ENCODE measurements at regions not wholly inside any gene's neighbourhood (a gene's known extent, or its start where the extent isn't known, plus 50 kb on each side); places are given as distances from the start of the nearest gene placed in this dataset.

DNA sequence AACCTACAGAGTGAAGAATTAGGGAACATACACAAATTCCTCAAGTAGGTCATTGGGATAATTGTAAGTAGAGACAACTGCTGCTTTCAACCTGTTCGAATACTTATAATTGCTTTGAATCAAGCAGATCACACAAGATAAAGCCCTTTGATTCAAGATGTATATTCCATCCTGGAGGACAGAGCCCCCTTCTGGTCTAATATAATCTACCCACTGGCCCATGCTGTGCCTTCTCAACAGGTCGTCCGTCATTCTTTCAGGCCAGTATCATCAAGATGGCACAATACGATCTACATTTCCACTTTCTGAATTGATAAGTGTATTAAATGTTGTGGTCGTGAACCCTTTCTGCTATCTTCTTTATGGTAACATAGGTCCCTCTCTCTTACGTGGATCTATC lies 387.0 kb upstream of the CDH19 start:
- Histone ChIP-seq H3K27ac (no peak overlapping the region), H3K4me1 (no peaks in the 10 kb centered on the region), H3K27me3 (no peaks in the 10 kb centered on the region), H3K9me3 (no peaks in the 10 kb centered on the region), H3K4me3 (no peak overlapping the region), H3K36me3 (no peaks in the 10 kb centered on the region)
- TF ChIP-seq, protein P1, sequence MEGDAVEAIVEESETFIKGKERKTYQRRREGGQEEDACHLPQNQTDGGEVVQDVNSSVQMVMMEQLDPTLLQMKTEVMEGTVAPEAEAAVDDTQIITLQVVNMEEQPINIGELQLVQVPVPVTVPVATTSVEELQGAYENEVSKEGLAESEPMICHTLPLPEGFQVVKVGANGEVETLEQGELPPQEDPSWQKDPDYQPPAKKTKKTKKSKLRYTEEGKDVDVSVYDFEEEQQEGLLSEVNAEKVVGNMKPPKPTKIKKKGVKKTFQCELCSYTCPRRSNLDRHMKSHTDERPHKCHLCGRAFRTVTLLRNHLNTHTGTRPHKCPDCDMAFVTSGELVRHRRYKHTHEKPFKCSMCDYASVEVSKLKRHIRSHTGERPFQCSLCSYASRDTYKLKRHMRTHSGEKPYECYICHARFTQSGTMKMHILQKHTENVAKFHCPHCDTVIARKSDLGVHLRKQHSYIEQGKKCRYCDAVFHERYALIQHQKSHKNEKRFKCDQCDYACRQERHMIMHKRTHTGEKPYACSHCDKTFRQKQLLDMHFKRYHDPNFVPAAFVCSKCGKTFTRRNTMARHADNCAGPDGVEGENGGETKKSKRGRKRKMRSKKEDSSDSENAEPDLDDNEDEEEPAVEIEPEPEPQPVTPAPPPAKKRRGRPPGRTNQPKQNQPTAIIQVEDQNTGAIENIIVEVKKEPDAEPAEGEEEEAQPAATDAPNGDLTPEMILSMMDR (IDR thresholded peaks at IDR 0.05), result no peak
- no peak for DNase-seq (ENCODE audit: low spot score)

DNA sequence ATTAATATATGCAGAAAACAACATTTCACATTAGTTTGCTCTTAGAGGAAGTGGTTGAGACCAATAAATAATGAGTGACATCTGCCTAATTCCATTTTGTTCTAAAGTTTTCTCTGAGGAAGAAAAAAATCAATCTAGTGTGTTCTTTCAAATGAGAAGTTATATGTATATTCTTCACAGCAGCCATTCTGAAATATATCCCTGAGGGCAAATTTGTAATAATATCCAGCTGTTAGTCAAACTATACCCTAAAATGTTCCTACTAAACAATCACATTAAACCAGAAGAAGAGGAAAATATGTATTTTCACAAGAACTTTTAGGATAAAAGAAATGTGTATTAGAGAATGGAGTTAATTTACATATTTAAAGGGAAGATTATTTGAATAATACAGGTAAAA lies 375.1 kb upstream of the CDH19 start:
- H3K36me3 ChIP-seq, result no peaks in the 10 kb centered on the region
- TF ChIP-seq, protein P1 (IDR thresholded peaks at IDR 0.05), result no peak
- no peaks in the 10 kb centered on the region for H3K4me1 ChIP-seq
- H3K9me3 ChIP-seq, result no peaks in the 10 kb centered on the region
- no peaks in the 10 kb centered on the region for H3K27me3 ChIP-seq
- no peak overlapping the region for H3K4me3 ChIP-seq
- H3K27ac ChIP-seq, result no peak overlapping the region
- no peak for DNase-seq (ENCODE audit: low spot score)

DNA sequence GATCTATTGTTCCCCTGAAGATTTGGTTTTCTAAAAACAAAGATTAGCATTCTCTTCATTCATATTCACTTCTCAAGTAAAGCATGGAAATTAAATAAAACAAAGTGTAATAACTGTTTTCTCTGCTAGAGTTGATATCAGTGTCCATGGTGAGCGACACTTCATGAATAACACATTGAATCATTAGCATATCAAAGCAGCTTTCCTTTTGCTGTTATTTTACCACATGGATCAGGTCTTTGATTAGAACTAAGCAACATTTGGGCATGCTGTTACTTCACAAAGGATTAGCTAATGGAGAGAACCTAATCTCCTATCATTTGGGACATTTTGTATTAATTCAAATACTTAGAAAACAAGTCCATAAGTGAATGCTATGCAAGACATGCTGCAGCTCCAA lies 368.8 kb upstream of the CDH19 start:
- Histone ChIP-seq H3K4me1 (no peaks in the 10 kb centered on the region), H3K27ac (no peak overlapping the region), H3K36me3 (no peaks in the 10 kb centered on the region), H3K4me3 (no peak overlapping the region), H3K9me3 (no peaks in the 10 kb centered on the region), H3K27me3 (no peaks in the 10 kb centered on the region)
- DNase-seq (ENCODE audit: low spot score), result no peak
- TF ChIP-seq, protein P1 (IDR thresholded peaks at IDR 0.05), result no peak

DNA sequence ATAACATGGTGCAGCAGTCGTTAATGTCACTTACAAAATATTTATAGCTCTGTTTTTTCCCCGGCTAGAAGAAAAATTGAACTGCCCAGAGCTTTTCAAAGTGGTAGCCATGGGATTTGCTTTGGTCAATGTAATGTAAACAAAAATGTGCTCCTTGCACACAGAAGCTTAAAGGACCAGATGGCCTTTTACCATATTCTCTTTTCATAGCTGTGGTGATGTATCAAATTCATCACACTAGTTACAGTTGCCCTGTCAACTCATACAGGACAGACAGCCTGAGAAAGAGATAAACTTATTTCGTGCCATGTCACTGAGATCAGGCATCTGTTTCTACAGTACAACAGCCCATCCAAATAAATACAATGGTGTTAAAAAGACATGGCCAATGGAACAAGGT lies 368.1 kb upstream of the CDH19 start:
- TF ChIP-seq, protein P1 (IDR thresholded peaks at IDR 0.05), result no peak
- Histone ChIP-seq H3K9me3 (no peaks in the 10 kb centered on the region), H3K4me3 (no peak overlapping the region), H3K27ac (no peak overlapping the region), H3K4me1 (no peaks in the 10 kb centered on the region), H3K36me3 (no peaks in the 10 kb centered on the region), H3K27me3 (no peaks in the 10 kb centered on the region)
- no peak for DNase-seq (ENCODE audit: low spot score)

DNA sequence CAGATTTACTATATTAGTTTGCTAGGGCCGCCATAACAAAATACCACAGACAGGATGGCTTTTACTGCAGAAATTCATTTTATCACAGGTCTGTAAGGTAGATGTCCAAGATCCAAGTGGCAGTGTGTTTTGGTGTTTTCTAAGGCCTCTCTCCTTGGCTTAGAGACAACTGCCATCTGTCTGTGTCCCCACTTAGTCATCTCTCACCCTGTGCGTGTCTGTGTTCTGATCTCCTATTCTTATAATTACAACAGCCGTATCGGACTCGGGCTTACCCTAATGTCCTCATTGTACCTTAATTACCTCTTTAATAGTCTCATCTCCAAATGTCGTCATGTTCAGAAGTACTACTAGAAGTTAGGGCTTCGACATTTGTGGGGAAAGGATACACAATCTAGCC lies 362.3 kb upstream of the CDH19 start:
- Histone ChIP-seq H3K27ac (no peak overlapping the region), H3K36me3 (no peaks in the 10 kb centered on the region), H3K4me3 (no peak overlapping the region), H3K4me1 (no peaks in the 10 kb centered on the region), H3K27me3 (no peaks in the 10 kb centered on the region), H3K9me3 (no peaks in the 10 kb centered on the region)
- TF ChIP-seq, protein P1 (IDR thresholded peaks at IDR 0.05), result no peak
- DNase-seq (ENCODE audit: low spot score), result no peak

DNA sequence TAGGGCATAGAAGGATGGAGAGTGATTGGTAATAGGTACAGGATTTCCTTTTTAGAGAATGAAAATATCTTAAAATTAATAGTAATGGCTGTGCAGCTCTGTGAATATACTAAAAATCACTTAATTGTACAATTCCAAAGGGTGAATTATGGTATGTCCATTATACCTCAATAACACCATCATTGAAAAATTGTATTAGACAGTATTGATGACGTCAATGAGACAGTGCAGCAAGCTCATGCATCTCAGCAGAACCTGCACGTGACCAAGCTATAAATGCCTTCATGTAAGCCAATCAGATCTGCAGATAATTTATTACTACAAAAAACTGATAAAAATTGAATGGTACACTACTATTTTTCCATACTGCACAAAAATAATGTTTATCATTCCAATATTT lies 354.4 kb upstream of the CDH19 start:
- Histone ChIP-seq H3K9me3 (no peaks in the 10 kb centered on the region), H3K4me1 (no peaks in the 10 kb centered on the region), H3K27me3 (no peaks in the 10 kb centered on the region), H3K36me3 (no peaks in the 10 kb centered on the region), H3K27ac (no peak overlapping the region), H3K4me3 (no peak overlapping the region)
- TF ChIP-seq, protein P1 (IDR thresholded peaks at IDR 0.05), result no peak
- no peak for DNase-seq (ENCODE audit: low spot score)

Data from right atrium auricular region (tissue), 2 donors.